Activated CD4-positive, alpha-beta T cell treated with anti-CD3 and anti-CD28 coated beads, Interleukin-2, amount 50 U/mL, for 48 hours (primary cell): ENCODE measurements at regions not wholly inside any gene's neighbourhood (a gene's known extent, or its start where the extent isn't known, plus 50 kb on each side); places are given as distances from the start of the nearest gene placed in this dataset.

ENCODE experiments used
- DNase-seq, 2 experiments: peaks; one replicate each; pipeline ENCODE4 v3.0.0-alpha.2; 2020

DNA sequence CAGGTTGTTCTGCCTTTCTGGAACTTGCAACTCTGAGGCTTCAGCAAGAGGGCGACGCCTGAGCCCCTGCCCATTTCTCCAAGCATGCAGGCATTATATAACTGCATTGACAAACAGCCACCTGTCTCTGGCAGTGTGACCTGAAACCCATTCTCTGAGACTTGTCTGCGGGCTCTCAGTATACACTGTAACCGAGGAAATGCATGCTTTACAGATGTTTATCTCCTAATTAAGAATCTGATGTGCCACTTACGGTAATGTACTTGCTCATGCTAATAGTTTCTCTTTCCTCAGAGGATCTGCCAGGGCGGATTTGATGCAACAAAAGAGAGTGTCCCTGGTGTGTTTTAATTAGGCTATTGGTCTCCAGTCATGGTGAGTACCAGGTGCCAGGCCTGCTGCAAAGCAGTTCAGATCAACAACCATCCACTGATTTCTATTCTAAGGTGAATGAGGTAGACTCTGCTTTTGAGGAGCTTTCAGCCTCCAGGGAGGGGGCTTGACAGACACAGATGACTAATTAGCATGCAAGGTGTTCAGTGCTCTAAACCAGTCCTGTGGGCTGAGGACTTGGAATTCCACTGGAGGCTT lies 593.7 kb upstream of the KLF4 start:
- DNase-seq = no peak

- DNase-seq = no peak
Observed at GRCh38 chr9:108081112-108081511, 591.5 kb upstream of the KLF4 start.

GRCh38 chr9:108080285-108080684 lies 590.7 kb upstream of the KLF4 start:
- DNase-seq = no peak

DNA sequence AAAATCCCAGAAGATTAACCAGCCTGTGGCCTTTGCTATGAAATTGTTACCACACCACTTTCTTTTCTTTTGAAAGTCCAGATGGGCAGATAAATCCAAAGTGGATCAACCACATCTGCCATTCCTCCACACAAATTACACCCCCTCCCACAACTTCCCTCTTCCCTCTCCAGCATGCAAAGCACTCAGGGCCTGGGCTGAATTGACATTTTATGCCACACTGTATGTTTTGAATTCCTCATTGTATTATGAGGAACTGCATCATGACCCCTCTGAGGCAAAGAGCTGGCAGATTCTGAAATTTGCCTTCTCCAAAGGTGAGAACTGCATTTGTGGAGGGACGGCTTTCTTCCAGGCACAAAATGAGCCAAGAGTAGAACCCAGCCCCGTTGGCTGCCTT lies 589.2 kb upstream of the KLF4 start:
- DNase-seq = no peak

- DNase-seq = no peak
Observed at GRCh38 chr9:108078375-108078774, 588.8 kb upstream of the KLF4 start.

GRCh38 chr9:108077556-108077955 lies 588.0 kb upstream of the KLF4 start:
- no peak for DNase-seq

DNA sequence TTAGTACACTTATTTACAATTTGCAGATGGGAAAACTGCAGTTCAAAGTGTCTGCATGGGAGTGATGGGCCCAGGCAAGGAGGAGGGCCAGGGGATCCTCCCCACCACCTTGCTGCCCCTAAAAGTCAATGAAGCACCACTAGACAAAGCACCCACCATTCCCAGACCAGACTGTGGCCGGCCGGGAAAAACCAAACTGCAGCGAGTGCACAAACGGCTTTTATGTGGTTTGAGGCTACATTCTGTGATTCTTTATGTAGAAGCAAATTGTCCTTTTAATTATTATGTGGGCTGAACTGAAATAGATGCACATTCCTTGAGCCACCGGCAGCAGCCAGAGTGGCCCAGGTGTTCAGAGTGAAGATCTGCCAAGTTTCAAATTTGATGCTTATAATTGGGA lies 585.3 kb upstream of the KLF4 start:
- no peak for DNase-seq

DNA sequence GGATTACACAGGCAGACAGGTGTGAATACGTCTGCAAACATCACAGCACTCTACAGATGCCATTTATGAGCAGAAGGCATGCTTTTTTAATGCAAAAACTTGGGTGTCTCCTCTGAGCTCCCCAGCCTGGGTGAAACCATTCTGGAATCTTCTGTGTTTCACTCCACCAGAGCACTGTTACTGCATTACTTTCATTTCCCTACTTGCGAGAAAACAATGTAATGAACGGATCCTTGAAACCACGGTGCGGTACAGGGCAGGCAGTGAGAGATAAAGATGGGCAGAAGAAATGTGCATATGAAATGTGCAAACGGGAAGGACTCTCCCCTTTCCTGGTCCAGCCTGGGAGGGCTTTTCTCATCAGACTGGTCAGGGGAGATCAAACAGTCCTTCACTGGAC lies 584.3 kb upstream of the KLF4 start:
- no peak for DNase-seq

- DNase-seq = no peak
Observed at GRCh38 chr9:108072740-108073139, 583.2 kb upstream of the KLF4 start.

DNA sequence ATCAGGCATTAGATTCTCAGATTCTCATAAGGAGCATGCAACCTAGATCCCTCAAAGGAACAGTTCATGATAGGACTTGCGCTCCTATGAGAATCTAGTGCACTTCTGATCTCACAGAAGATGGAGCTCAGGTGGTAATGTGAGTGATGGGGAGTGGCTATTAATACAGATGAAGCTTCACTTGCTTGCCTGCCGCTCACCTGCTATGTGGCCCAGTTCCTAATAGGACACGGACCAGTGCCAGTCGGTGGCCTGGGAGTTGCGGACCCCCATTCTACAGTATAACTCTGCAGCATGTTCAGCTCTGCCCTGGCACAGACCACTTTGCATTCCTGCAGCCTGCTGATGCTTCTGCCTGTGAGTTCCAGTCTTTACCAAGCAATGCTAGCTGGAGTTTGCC lies 581.3 kb upstream of the KLF4 start:
- no peak for DNase-seq

GRCh38 chr9:108069991-108070390 lies 580.4 kb upstream of the KLF4 start:
- no peak for DNase-seq

- no peak for DNase-seq
Observed at GRCh38 chr9:108062680-108063079, 573.1 kb upstream of the KLF4 start.

DNA sequence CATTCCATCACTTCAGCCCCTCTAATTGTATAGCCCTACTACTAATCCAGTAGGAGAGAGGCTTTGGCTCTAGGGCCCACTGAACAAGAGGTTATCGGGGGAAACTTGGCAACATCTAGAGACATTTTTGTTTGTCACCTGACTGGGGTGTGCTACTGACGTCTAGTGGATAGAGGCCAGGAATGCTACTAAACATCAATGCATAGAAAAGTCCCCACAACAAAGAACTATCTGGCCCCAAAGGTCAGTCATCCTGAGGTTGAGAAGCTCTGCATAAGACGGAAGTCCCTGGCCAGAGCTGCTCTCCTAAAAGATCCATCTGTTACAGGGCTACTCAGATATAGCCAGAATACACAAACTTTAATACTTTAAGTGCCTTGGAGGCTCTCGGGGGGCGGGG lies 570.6 kb upstream of the KLF4 start:
- DNase-seq = no peak

DNA sequence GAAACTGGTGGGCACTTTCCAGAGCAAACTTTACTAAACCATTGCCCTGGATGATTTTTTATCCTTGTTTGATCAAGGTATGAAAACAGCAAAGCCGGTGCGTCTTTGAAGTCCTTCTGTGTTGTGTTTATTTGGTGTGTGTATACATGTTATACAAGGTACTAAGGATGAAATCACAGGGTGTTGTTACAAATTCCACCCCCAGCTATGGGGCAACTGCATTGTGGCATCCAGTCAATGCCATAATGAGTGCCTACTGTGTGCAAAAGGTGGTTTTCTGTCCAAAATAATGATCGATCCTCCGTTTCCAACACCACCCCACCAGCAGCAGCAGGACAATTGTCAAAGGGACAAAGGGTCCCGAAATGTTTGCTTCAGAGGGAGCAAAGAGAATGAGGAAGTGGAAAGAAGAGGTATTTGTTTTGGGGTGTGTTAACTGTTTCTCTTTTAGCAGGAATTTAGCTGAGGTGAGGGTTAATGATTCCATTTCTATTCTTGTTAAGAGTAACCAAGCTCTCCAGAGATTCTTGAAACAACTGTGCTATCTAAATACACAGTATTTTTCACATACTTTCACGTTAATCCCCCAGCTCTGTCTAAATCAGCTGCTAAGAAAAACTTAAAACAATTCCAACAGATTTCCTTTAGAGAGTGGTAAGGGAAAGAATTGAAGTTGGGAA lies 568.7 kb upstream of the KLF4 start:
- no peak for DNase-seq

DNA sequence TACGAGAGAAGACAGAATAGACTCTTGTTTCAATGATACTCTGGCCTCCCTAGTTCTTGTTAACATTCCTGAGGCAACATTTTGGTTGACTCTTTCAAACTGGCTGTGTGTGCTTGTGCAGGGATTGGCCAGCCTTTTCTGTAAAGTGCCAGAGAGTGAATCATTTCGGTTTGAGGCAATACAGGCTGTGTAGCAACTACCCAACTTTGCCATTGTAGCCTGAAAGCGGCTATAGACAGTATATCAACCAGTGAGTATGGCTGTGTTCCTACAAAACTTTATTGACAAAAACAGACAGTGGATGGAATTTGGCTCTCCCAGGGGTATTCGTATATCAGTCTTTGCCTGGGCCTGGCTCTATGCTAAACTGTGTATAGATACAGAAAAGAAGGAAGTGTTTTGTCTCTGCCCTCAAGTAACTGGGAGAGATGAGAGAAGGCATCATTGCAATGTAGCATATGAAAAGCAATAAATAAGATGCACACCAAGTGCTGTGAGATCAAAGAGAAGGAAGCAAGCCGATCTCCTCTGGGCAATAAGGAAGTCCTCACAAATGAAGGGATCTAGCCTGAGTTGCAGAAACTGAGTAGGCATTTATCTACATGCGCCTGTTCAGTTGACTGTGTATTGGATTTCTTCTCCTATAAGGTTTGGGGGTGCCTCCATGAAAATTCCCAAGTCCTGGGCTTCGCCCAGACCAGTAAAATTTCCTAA lies 568.0 kb upstream of the KLF4 start:
- no peak for DNase-seq

- DNase-seq = no peak
Observed at GRCh38 chr9:108056805-108057386, 567.3 kb upstream of the KLF4 start.

DNA sequence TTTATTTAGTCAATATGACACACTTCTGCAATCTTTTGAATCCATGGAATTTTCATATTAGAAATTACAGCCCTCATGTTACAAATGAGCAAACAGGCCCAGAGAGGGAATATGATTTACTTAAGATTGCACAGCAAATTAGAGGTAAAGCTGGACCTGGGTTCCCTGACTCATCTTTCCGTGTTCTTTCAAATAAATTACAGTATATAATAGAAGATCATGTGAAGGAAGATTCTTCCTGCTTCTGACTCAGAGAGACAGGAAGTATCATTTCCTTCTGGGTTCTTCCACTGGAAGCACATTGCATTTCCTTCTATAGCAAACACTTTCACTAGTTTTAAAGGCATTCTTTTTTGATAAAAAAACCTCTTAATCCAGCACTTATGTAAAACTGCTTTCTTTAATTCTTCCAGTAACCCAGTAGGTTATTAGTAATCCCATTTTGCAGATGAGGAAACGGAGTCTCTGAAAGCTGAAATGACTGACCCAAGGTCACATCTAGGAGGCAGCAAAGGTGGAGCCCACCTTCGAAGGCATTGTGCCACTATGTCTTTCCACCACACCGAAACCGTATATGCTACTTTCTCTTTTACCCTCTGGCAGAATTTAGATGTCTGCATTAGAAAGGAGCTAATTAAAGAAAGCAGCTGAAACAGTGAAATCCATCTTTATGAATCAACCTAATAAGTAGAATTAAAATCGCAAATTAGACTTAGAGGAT lies 566.7 kb upstream of the KLF4 start:
- DNase-seq = no peak

DNA sequence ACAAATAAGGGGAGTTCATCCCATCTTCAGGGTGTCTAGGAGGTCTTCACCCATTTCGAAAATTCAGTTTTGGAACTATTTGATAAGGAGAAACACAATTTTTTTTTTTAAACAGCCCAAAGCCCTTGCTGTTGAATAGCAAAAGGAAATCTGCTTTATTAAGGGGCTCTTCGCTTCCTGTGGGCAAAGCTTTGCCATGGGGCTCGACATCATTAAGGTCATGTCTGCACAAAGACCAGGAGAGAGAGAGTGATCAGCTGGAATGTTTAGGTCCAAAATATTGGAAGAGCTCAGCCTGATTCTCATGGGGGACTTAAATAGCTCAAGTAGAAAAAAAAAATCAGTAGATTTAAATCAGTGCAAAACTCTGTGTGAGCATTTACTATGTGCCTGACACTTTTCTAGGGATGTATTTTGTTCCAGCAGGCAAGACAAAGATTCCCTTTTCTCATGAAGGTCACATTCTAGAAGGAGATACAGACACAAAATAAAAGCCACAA lies 564.6 kb upstream of the KLF4 start:
- no peak for DNase-seq

GRCh38 chr9:108053555-108054061 lies 564.0 kb upstream of the KLF4 start:
- no peak for DNase-seq

DNA sequence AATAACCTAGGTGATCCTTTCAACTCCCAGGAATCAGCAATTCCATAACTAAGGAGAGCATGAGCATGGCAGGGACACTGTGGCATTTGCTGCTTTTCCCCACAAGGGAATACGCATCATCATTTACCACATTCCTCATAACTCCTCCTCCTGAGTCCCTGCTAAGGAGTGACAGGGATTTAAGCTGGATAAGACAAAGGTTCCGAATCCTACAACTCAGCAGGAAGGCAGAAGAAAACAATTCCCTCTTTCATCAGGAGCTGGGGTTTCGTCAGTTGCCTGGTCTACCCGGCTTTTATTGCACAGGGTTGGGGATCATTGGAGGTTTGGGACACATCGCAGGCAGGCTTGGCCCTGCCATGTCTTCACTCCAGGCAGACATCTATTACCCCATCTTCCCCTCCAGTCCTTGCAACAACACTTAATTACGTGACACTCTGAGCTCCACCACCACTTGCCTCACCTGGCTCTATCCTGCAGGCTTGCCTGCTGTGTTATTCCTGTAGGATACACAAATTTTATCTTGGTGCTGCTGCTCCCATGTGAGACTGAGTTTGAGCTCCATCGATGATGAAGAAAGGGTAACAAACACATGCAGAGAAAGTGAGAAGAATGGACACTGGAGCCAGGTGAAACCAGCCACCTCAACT lies 563.0 kb upstream of the KLF4 start:
- no peak for DNase-seq

- no peak for DNase-seq
Observed at GRCh38 chr9:108050894-108051293, 561.3 kb upstream of the KLF4 start.
